IMR-90 (cell line): ENCODE measurements at regions not wholly inside any gene's neighbourhood (a gene's known extent, or its start where the extent isn't known, plus 50 kb on each side); places are given as distances from the start of the nearest gene placed in this dataset.

Source experiments
- ATAC-seq: fragments of 200-7000 bp; cut with Tn5 transposase; 2 replicates; pipeline ENCODE4 v1.9.1; 2020; ENCODE audit warnings: low read depth, mild to moderate bottlenecking, moderate library complexity
- BruUV-seq: library from RNA; stranded (reverse); fragments of 400-500 nt; replicated peaks from 2 replicates; lab custom pipeline; 2021; lab: Mats Ljungman, UMichigan
- CTCF ChIA-PET: fragments of 300-600 bp; formaldehyde crosslinking; extraction: SDS; loops from one replicate; lab custom pipeline; 2021; ENCODE audit warnings: antibody characterized with exemption; lab: Yijun Ruan, JAX
- POLR2A ChIA-PET: fragments of 300-600 bp; sonication (Branson Sonifier 250); formaldehyde crosslinking; loops from one replicate; lab custom pipeline; 2022; ENCODE audit warnings: antibody characterized with exemption; ENCODE audit not compliant: unreplicated experiment; lab: Charles Lee
- DNase-seq: peaks from one replicate; pipeline ENCODE4 v3.0.0; 2013
- H2AFZ ChIP-seq: replicated peaks from 2 replicates; pipeline ENCODE3; 2013; ENCODE audit warnings: low read length, mild to moderate bottlenecking; ENCODE audit not compliant: poor library complexity
- H2AK5ac ChIP-seq: 2 replicates; pipeline ENCODE4 v1.6.1; 2013; ENCODE audit warnings: low read depth, low read length, inconsistent platforms
- H2AK9ac ChIP-seq: replicated peaks from 2 replicates; pipeline ENCODE3; 2013; ENCODE audit warnings: mild to moderate bottlenecking, low read depth, low read length, moderate library complexity; ENCODE audit not compliant: poor library complexity
- H2BK120ac ChIP-seq: 2 replicates; pipeline ENCODE4 v1.6.1; 2013; ENCODE audit warnings: low read depth, low read length, inconsistent platforms
- H2BK15ac ChIP-seq: 3 replicates; pipeline ENCODE4 v1.6.1; 2013; ENCODE audit warnings: low read depth, low read length, inconsistent platforms
- H2BK20ac ChIP-seq: 2 replicates; pipeline ENCODE4 v1.6.1; 2013; ENCODE audit warnings: low read depth, mild to moderate bottlenecking, inconsistent platforms, low read length, moderate library complexity
- H2BK5ac ChIP-seq: 2 replicates; pipeline ENCODE4 v1.6.1; 2013; ENCODE audit warnings: mild to moderate bottlenecking, low read depth, low read length, inconsistent platforms; ENCODE audit not compliant: poor library complexity, severe bottlenecking
- H3K14ac ChIP-seq: replicated peaks from 2 replicates; pipeline ENCODE4 v1.6.1; 2013; ENCODE audit warnings: low read depth, low read length, inconsistent platforms
- H3K18ac ChIP-seq: 2 replicates; pipeline ENCODE4 v1.6.1; 2013; ENCODE audit warnings: low read depth, low read length, control low read depth
- H3K23ac ChIP-seq: 2 replicates; pipeline ENCODE4 v1.6.1; 2013; ENCODE audit warnings: low read depth, low read length, inconsistent platforms
- H3K27ac ChIP-seq: 2 replicates; pipeline ENCODE4 v1.5.1; 2013; ENCODE audit warnings: mild to moderate bottlenecking, control low read depth, low read length; ENCODE audit not compliant: insufficient read depth
- H3K27me3 ChIP-seq: 2 replicates; pipeline ENCODE4 v1.6.1; 2013; ENCODE audit warnings: low read length; ENCODE audit not compliant: control insufficient read depth, insufficient read depth
- H3K36me3 ChIP-seq: 2 replicates; pipeline ENCODE4 v1.6.1; 2013; ENCODE audit warnings: low read length, mixed read lengths; ENCODE audit not compliant: control insufficient read depth, insufficient read depth
- H3K4ac ChIP-seq: 2 replicates; pipeline ENCODE4 v1.6.1; 2013; ENCODE audit warnings: low read depth, low read length, inconsistent platforms
- H3K4me1 ChIP-seq: 2 replicates; pipeline ENCODE4 v1.6.1; 2013; ENCODE audit warnings: low read length, mixed read lengths; ENCODE audit not compliant: control insufficient read depth, insufficient read depth
- H3K4me2 ChIP-seq: 2 replicates; pipeline ENCODE4 v1.6.1; 2013; ENCODE audit warnings: low read depth, mild to moderate bottlenecking, control low read depth, low read length, moderate library complexity
- H3K4me3 ChIP-seq: 2 replicates; pipeline ENCODE4 v1.5.1; 2013; ENCODE audit warnings: low read depth, mild to moderate bottlenecking, control low read depth, low read length, moderate library complexity; ENCODE audit not compliant: insufficient read depth
- H3K56ac ChIP-seq: 2 replicates; pipeline ENCODE4 v1.6.1; 2013; ENCODE audit warnings: low read length, inconsistent platforms; ENCODE audit not compliant: insufficient read depth; ENCODE audit errors: extremely low read depth
- H3K79me1 ChIP-seq, 2 experiments: 2 replicates each; pipeline ENCODE4 v1.6.1; 2013; ENCODE audit warnings: low read length in 2 of 2, inconsistent platforms in 1 of 2, low read depth in 1 of 2
- H3K9ac ChIP-seq: 2 replicates; pipeline ENCODE4 v1.6.1; 2013; ENCODE audit warnings: low read depth, low read length, control low read depth
- H3K9me1 ChIP-seq: 2 replicates; pipeline ENCODE4 v1.6.1; 2013; ENCODE audit warnings: low read length, inconsistent platforms; ENCODE audit not compliant: insufficient read depth
- H3K9me3 ChIP-seq: 2 replicates; pipeline ENCODE4 v1.6.1; 2013; ENCODE audit warnings: low read length; ENCODE audit not compliant: control insufficient read depth, insufficient read depth
- H4K20me1 ChIP-seq: 2 replicates; pipeline ENCODE4 v1.6.1; 2013; ENCODE audit warnings: low read length, inconsistent platforms; ENCODE audit not compliant: insufficient read depth
- H4K5ac ChIP-seq: 2 replicates; pipeline ENCODE4 v1.6.1; 2013; ENCODE audit warnings: mild to moderate bottlenecking, low read depth, low read length, control low read depth
- H4K8ac ChIP-seq, 2 experiments: 2 replicates each; pipeline ENCODE4 v1.6.1; 2013; ENCODE audit warnings: low read depth in 2 of 2, low read length in 2 of 2, control low read depth in 1 of 2, inconsistent platforms in 1 of 2
- H4K91ac ChIP-seq: 2 replicates; pipeline ENCODE4 v1.6.1; 2013; ENCODE audit warnings: low read depth, low read length, inconsistent platforms; ENCODE audit not compliant: insufficient read depth
- BHLHE40 ChIP-seq: fragments of 150-350 bp; IDR thresholded peaks from 2 replicates; pipeline ENCODE4 v1.6.1; 2016; ENCODE audit warnings: mild to moderate bottlenecking, low read depth, low read length
- CEBPB ChIP-seq: IDR thresholded peaks from 2 replicates; pipeline ENCODE4 v1.6.1; 2012; ENCODE audit warnings: low read depth, low read length, improper control_type of control experiment
- CHD1 ChIP-seq: IDR thresholded peaks from 2 replicates; pipeline ENCODE4 v1.6.1; 2012; ENCODE audit warnings: low read depth, low read length, improper control_type of control experiment
- CTCF ChIP-seq: conservative IDR thresholded peaks from 2 replicates; pipeline ENCODE4 v1.5.1; 2012; ENCODE audit warnings: mild to moderate bottlenecking, low read depth, low read length, improper control_type of control experiment
- ELK1 ChIP-seq: fragments of 150-350 bp; IDR thresholded peaks from 2 replicates; pipeline ENCODE4 v1.6.1; 2016; ENCODE audit warnings: low read depth, mild to moderate bottlenecking, low read length, moderate library complexity, borderline replicate concordance
- FOS ChIP-seq: fragments of 150-350 bp; IDR thresholded peaks from 2 replicates; pipeline ENCODE4 v1.6.1; 2016; ENCODE audit warnings: low read depth, low read length
- MAFK ChIP-seq: IDR thresholded peaks from 2 replicates; pipeline ENCODE4 v1.6.1; 2012; ENCODE audit warnings: low read depth, low read length, improper control_type of control experiment
- MAZ ChIP-seq: IDR thresholded peaks from 2 replicates; pipeline ENCODE4 v1.6.1; 2012; ENCODE audit warnings: low read depth, mild to moderate bottlenecking, low read length, improper control_type of control experiment, moderate library complexity, borderline replicate concordance
- MXI1 ChIP-seq: IDR thresholded peaks from 2 replicates; pipeline ENCODE4 v1.6.1; 2012; ENCODE audit warnings: low read depth, mild to moderate bottlenecking, low read length, moderate library complexity, borderline replicate concordance
- NFE2L2 ChIP-seq: fragments of 150-350 bp; IDR thresholded peaks from 2 replicates; pipeline ENCODE4 v1.6.1; 2016; ENCODE audit warnings: low read depth, mild to moderate bottlenecking, low read length
- POLR2A ChIP-seq: IDR thresholded peaks from 2 replicates; pipeline ENCODE4 v1.6.1; 2012; ENCODE audit warnings: mild to moderate bottlenecking, low read depth, low read length
- RAD21 ChIP-seq: IDR thresholded peaks from 2 replicates; pipeline ENCODE4 v1.6.1; 2012; ENCODE audit warnings: low read length, improper control_type of control experiment
- RCOR1 ChIP-seq: IDR thresholded peaks from 2 replicates; pipeline ENCODE4 v1.6.1; 2012; ENCODE audit warnings: mild to moderate bottlenecking, low read length, improper control_type of control experiment; ENCODE audit not compliant: insufficient replicate concordance
- RFX5 ChIP-seq: IDR thresholded peaks from 2 replicates; pipeline ENCODE4 v1.8.0; 2012; ENCODE audit warnings: low read depth, mild to moderate bottlenecking, low read length, moderate library complexity
- SMC3 ChIP-seq: fragments of 150-350 bp; IDR thresholded peaks from 2 replicates; pipeline ENCODE4 v1.6.1; 2016; ENCODE audit warnings: low read depth, mild to moderate bottlenecking, antibody characterized with exemption, low read length, moderate library complexity
- USF2 ChIP-seq: fragments of 150-350 bp; IDR thresholded peaks from 2 replicates; pipeline ENCODE4 v1.6.1; 2017; ENCODE audit warnings: mild to moderate bottlenecking, antibody characterized with exemption, low read length, low read depth
- WGBS, 2 experiments: methylation state at CpG; one replicate each; pipeline versions ENCODE4 v1.1.5 to v1.1.7; 2013; ENCODE audit warnings: missing lambda C conversion rate in 2 of 2; ENCODE audit not compliant: insufficient read length in 1 of 2; ENCODE audit errors: extremely low coverage in 2 of 2; 5-methylcytosine and 5-hydroxymethylcytosine counted together
- dilution Hi-C: fragments of 300-500 bp; cut with HindIII; formaldehyde crosslinking; loops from one replicate; pipeline ENCODE4 v1.14.3; 2018; ENCODE audit warnings: low sequenced_read_pairs; ENCODE audit not compliant: unreplicated experiment
- in situ Hi-C: fragments of 300-500 bp; cut with MboI; formaldehyde crosslinking; loops from 3 replicates; pipeline ENCODE4 v1.14.3; 2019; ENCODE audit warnings: low sequenced_read_pairs, inconsistent platforms, mixed read lengths
- intact Hi-C: fragments of 100-400 bp; cut with micrococcal nuclease; formaldehyde crosslinking; loops from 2 replicates; pipeline ENCODE4 v1.10.0; 2022

GRCh38 chr2:144071461-144071860, 448.5 kb downstream of the ZEB2 start:
- H3K23ac ChIP-seq, result no peak overlapping the region
- no peak overlapping the region for H3K56ac ChIP-seq
- no peak overlapping the region for H3K4ac ChIP-seq
- DNase-seq (peak; percentile 81), ATAC-seq (peak; percentile 75)
- intact Hi-C loops (loop anchor here (5.0 to 10.0 kb wide), 5 partner anchors 119 to 559 kb away; no protein-coding TSS in a partner anchor), in situ Hi-C loops (no loop called here), dilution Hi-C loops (no loop called here)
- TF ChIP-seq MXI1 (no peak), NFE2L2 (no peak), RCOR1 (no peak), FOS (no peak), MAFK (no peak), SMC3 (peak; percentile 62), CTCF (peak; percentile 64), BHLHE40 (peak; percentile 83; the same call in 1 of the 2 replicates), ELK1 (no peak), RFX5 (no peak), USF2 (no peak), CEBPB (no peak), RAD21 (peak; percentile 70), MAZ (no peak), CHD1 (no peak), POLR2A (no peak)
- no peak overlapping the region for H2BK15ac ChIP-seq
- H4K91ac ChIP-seq, result no peak overlapping the region
- no peaks in the 10 kb centered on the region for H4K20me1 ChIP-seq
- no peaks in the 10 kb centered on the region for H3K9me1 ChIP-seq
- no peak overlapping the region for H3K4me3 ChIP-seq
- WGBS, 2 experiments, result no CpG with 5 or more reads among the region's 4 CpGs
- POLR2A ChIA-PET, result no interaction called here
- H2AK9ac ChIP-seq, result no peak overlapping the region
- no peak overlapping the region for H3K18ac ChIP-seq
- H3K14ac ChIP-seq, result no peak overlapping the region
- H2AFZ ChIP-seq, result no peak overlapping the region
- H2BK120ac ChIP-seq, result 0 out of 2 replicates have a peak overlapping the region, but pooled peaks have one; percentile 1
- no peak overlapping the region for H2AK5ac ChIP-seq
- H3K79me1 ChIP-seq, result no peaks in the 10 kb centered on the region
- no peak overlapping the region for H4K8ac ChIP-seq
- no peak overlapping the region for H3K9ac ChIP-seq
- no peak overlapping the region for H2BK20ac ChIP-seq
- H4K5ac ChIP-seq, result no peak overlapping the region
- no TSS peak for BruUV-seq
- no peaks in the 10 kb centered on the region for H3K4me1 ChIP-seq
- H3K9me3 ChIP-seq, result no peaks in the 10 kb centered on the region
- H3K27me3 ChIP-seq, result no peaks in the 10 kb centered on the region
- H2BK5ac ChIP-seq, result no peak overlapping the region
- CTCF ChIA-PET, result interaction anchor here (1.0 kb wide), 1 partner anchor 559 kb away, joined by 3 read pairs; no protein-coding TSS in a partner anchor
- no peak overlapping the region for H3K27ac ChIP-seq
- no peak overlapping the region for H3K4me2 ChIP-seq
- no peaks in the 10 kb centered on the region for H3K36me3 ChIP-seq
